HCT116 (cell line): ENCODE measurements at regions not wholly inside any gene's neighbourhood (a gene's known extent, or its start where the extent isn't known, plus 50 kb on each side); places are given as distances from the start of the nearest gene placed in this dataset.

ENCODE experiments used
- ATAC-seq: fragments of 200-7000 bp; cut with Tn5 transposase; 2 replicates; pipeline ENCODE4 v1.9.1; 2020; ENCODE audit warnings: mild to moderate bottlenecking, moderate library complexity
- BruUV-seq: library from RNA; stranded (reverse); fragments of 400-500 nt; replicated peaks from 2 replicates; lab custom pipeline; 2021; lab: Mats Ljungman, UMichigan
- CTCF ChIA-PET: fragments of 300-600 bp; sonication (Branson Sonifier 250); formaldehyde crosslinking; loops from one replicate; lab custom pipeline; 2021; ENCODE audit warnings: antibody characterized with exemption; lab: Charles Lee
- POLR2A ChIA-PET: fragments of 300-600, 350-600 bp; sonication (Branson Sonifier 250); formaldehyde crosslinking; loops from one replicate; lab custom pipeline; 2021; ENCODE audit warnings: antibody characterized with exemption; lab: Charles Lee
- RAD21 ChIA-PET, 2 experiments: fragments of 300-600 bp; sonication (Branson Sonifier 250); formaldehyde crosslinking; loops; one replicate each; lab custom pipeline; 2023; ENCODE audit warnings: low total read pairs in 2 of 2; ENCODE audit not compliant: uncharacterized antibody in 2 of 2, unreplicated experiment in 2 of 2, low non-redundant PET in 1 of 2; lab: Charles Lee
- DNase-seq: peaks from one replicate; pipeline ENCODE4 v3.0.0-alpha.2; 2010; ENCODE audit warnings: low read depth, low spot score
- H2AFZ ChIP-seq: fragments of 200-600 bp; shearing (Covaris generic), sonication (generic); 2 replicates; pipeline ENCODE4 v1.6.1; 2017; ENCODE audit warnings: low read depth, mixed run types, mixed read lengths, antibody characterized with exemption, low read length; ENCODE audit not compliant: poor library complexity, severe bottlenecking
- H3K27ac ChIP-seq: 2 replicates; pipeline ENCODE4 v1.5.1; 2012; ENCODE audit warnings: low read depth, low read length
- H3K27me3 ChIP-seq: fragments of 200-600 bp; sonication (generic); 2 replicates; pipeline ENCODE4 v1.6.1; 2016; ENCODE audit warnings: mixed run types, low read length, mixed read lengths; ENCODE audit not compliant: insufficient read depth
- H3K36me3 ChIP-seq, 2 experiments: fragments of 200-500 bp in 1 of 2; fragments of 200-600 bp in 1 of 2; sonication (Bioruptor generic) in 1 of 2; sonication (generic) in 1 of 2; 2 replicates each; pipeline versions ENCODE4 v1.5.1 to v1.6.1; 2014 to 2016; ENCODE audit warnings: low read length in 2 of 2, inconsistent platforms in 1 of 2, mixed read lengths in 1 of 2, mixed run types in 1 of 2; ENCODE audit not compliant: insufficient read depth in 2 of 2, control insufficient read depth in 1 of 2
- H3K4me1 ChIP-seq, 2 experiments: fragments of 200-600 bp in 1 of 2; sonication (generic) in 1 of 2; 2 replicates each; pipeline versions ENCODE4 v1.5.1 to v1.6.1; 2012 to 2017; ENCODE audit warnings: low read length in 2 of 2, inconsistent platforms in 1 of 2, mild to moderate bottlenecking in 1 of 2, mixed read lengths in 1 of 2, mixed run types in 1 of 2, moderate library complexity in 1 of 2; ENCODE audit not compliant: insufficient read depth in 2 of 2, control insufficient read depth in 1 of 2
- H3K4me2 ChIP-seq: fragments of 200-600 bp; sonication (generic); 2 replicates; pipeline ENCODE4 v1.6.1; 2017; ENCODE audit warnings: mixed run types, low read length, mixed read lengths
- H3K4me3 ChIP-seq, 2 experiments: fragments of 200-600 bp in 1 of 2; sonication (generic) in 1 of 2; replicated peaks in 1 of 2; 2 replicates each; pipeline ENCODE4 v1.5.1; 2011 to 2016; ENCODE audit warnings: low read length in 2 of 2, control low read depth in 1 of 2, low read depth in 1 of 2, mild to moderate bottlenecking in 1 of 2, mixed read lengths in 1 of 2, mixed run types in 1 of 2
- H3K79me2 ChIP-seq: fragments of 200-600 bp; sonication (generic); 2 replicates; pipeline ENCODE4 v1.6.1; 2017; ENCODE audit warnings: mild to moderate bottlenecking, mixed run types, low read length, moderate library complexity, mixed read lengths; ENCODE audit not compliant: insufficient read depth
- H3K9ac ChIP-seq: fragments of 200-600 bp; sonication (generic); 2 replicates; pipeline ENCODE4 v1.6.1; 2016; ENCODE audit warnings: low read length, mixed read lengths
- H3K9me2 ChIP-seq: fragments of 200-600 bp; sonication (generic), shearing (Covaris generic); 2 replicates; pipeline ENCODE4 v1.6.1; 2017; ENCODE audit warnings: mixed run types, mild to moderate bottlenecking, moderate library complexity; ENCODE audit not compliant: insufficient read depth
- H3K9me3 ChIP-seq, 2 experiments: fragments of 200-500 bp in 1 of 2; fragments of 200-600 bp in 1 of 2; sonication (Bioruptor generic) in 1 of 2; sonication (generic) in 1 of 2; 2 replicates each; pipeline ENCODE4 v1.6.1; 2014 to 2017; ENCODE audit warnings: low read length in 2 of 2, mixed read lengths in 2 of 2, inconsistent platforms in 1 of 2, low read depth in 1 of 2, mild to moderate bottlenecking in 1 of 2, mixed run types in 1 of 2, moderate library complexity in 1 of 2; ENCODE audit not compliant: control insufficient read depth in 1 of 2, insufficient read depth in 1 of 2
- H4K20me1 ChIP-seq: fragments of 200-600 bp; sonication (generic), shearing (Covaris generic); 2 replicates; pipeline ENCODE4 v1.6.1; 2017; ENCODE audit warnings: mixed run types, mild to moderate bottlenecking, moderate library complexity; ENCODE audit not compliant: insufficient read depth
- CBX3 ChIP-seq: IDR thresholded peaks from 2 replicates; pipeline ENCODE4 v1.6.1; 2012; ENCODE audit warnings: low read depth
- CEBPB ChIP-seq: IDR thresholded peaks from 2 replicates; pipeline ENCODE4 v1.6.1; 2012; ENCODE audit warnings: low read depth
- EGR1 ChIP-seq: IDR thresholded peaks from 2 replicates; pipeline ENCODE4 v1.6.1; 2012; ENCODE audit warnings: low read depth
- ELF1 ChIP-seq: IDR thresholded peaks from 2 replicates; pipeline ENCODE4 v1.6.1; 2012; ENCODE audit warnings: low read depth, borderline replicate concordance
- EZH2 ChIP-seq: fragments of 200-600 bp; sonication (generic); IDR thresholded peaks from 2 replicates; pipeline ENCODE4 v1.6.1; 2017; ENCODE audit warnings: antibody characterized with exemption, mixed run types
- EZH2phosphoT487 ChIP-seq: fragments of 200-600 bp; IDR thresholded peaks from 2 replicates; pipeline ENCODE4 v1.6.1; 2018; ENCODE audit warnings: antibody characterized with exemption, borderline replicate concordance
- JUND ChIP-seq: IDR thresholded peaks from 2 replicates; pipeline ENCODE4 v1.6.1; 2012
- POLR2A ChIP-seq: IDR thresholded peaks from 2 replicates; pipeline ENCODE4 v1.7.0; 2011; ENCODE audit warnings: borderline replicate concordance; ENCODE audit not compliant: insufficient read depth, insufficient read length; ENCODE audit errors: extremely low read depth
- POLR2AphosphoS5 ChIP-seq: IDR thresholded peaks from 2 replicates; pipeline ENCODE4 v1.6.1; 2011; ENCODE audit warnings: mild to moderate bottlenecking, low read depth, low read length, moderate library complexity
- RAD21 ChIP-seq: IDR thresholded peaks from 2 replicates; pipeline ENCODE4 v1.6.1; 2012; ENCODE audit warnings: low read depth, mild to moderate bottlenecking
- SP1 ChIP-seq: IDR thresholded peaks from 2 replicates; pipeline ENCODE4 v1.6.1; 2012; ENCODE audit warnings: low read depth
- SRF ChIP-seq: IDR thresholded peaks from 2 replicates; pipeline ENCODE4 v1.6.1; 2012; ENCODE audit warnings: low read depth
- TCF7L2 ChIP-seq: IDR thresholded peaks from 2 replicates; pipeline ENCODE4 v1.7.0; 2011; ENCODE audit warnings: borderline replicate concordance, inconsistent platforms; ENCODE audit not compliant: insufficient read depth, insufficient read length; ENCODE audit errors: extremely low read depth
- YY1 ChIP-seq: IDR thresholded peaks from 2 replicates; pipeline ENCODE4 v1.6.1; 2011; ENCODE audit warnings: low read length, low read depth, moderate library complexity, mild to moderate bottlenecking; ENCODE audit not compliant: insufficient replicate concordance; ENCODE audit errors: extremely low read depth
- ZNF274 ChIP-seq: fragments of 200-500 bp; sonication (Bioruptor generic); IDR thresholded peaks from 2 replicates; pipeline ENCODE4 v1.6.1; 2014; ENCODE audit warnings: mild to moderate bottlenecking, low read depth, low read length, inconsistent platforms
- intact Hi-C: fragments of 100-400 bp; cut with micrococcal nuclease; formaldehyde crosslinking; loops from 2 replicates; pipeline ENCODE4 v1.10.0; 2022
- TF ChIP-seq, protein P1 (sequence below): IDR thresholded peaks from 2 replicates; pipeline ENCODE4 v1.6.1; 2011; ENCODE audit warnings: mild to moderate bottlenecking, low read length, moderate library complexity; ENCODE audit not compliant: insufficient replicate concordance; ENCODE audit errors: extremely low read depth

DNA sequence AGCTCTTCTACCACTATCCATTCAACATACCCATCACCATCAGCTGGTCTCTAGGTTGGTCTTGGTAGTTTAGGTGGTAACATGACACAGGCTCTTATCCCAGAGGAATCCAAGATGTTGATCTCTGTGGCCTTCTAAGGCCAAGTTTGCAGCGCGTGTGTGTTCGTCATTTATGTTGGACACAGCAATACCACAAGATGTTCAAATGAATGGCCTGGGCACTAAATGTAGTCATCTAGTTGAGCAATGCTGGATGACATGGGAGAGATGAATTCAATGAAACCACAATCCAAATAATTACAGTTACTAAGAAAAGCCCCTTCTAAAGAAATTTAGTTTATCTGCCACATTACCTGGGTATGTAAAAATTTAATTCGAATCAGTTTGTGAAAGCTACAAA is 292.4 kb downstream of the MRPS30 start:
- H2AFZ ChIP-seq, result no peak overlapping the region
- POLR2A ChIA-PET, result no interaction called here
- no peaks in the 10 kb centered on the region for H3K9me3 ChIP-seq
- RAD21 ChIA-PET, result no interaction called here
- no peak overlapping the region for H3K4me3 ChIP-seq
- no peaks in the 10 kb centered on the region for H3K9me2 ChIP-seq
- BruUV-seq, result no TSS peak
- TF ChIP-seq ELF1, result no peak
- TF ChIP-seq JUND, result no peak
- TF ChIP-seq CEBPB, result no peak
- TF ChIP-seq SP1, result no peak
- TF ChIP-seq RAD21, result no peak
- TF ChIP-seq, protein P1, sequence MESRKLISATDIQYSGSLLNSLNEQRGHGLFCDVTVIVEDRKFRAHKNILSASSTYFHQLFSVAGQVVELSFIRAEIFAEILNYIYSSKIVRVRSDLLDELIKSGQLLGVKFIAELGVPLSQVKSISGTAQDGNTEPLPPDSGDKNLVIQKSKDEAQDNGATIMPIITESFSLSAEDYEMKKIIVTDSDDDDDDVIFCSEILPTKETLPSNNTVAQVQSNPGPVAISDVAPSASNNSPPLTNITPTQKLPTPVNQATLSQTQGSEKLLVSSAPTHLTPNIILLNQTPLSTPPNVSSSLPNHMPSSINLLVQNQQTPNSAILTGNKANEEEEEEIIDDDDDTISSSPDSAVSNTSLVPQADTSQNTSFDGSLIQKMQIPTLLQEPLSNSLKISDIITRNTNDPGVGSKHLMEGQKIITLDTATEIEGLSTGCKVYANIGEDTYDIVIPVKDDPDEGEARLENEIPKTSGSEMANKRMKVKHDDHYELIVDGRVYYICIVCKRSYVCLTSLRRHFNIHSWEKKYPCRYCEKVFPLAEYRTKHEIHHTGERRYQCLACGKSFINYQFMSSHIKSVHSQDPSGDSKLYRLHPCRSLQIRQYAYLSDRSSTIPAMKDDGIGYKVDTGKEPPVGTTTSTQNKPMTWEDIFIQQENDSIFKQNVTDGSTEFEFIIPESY, result no peak
- TF ChIP-seq EGR1, result no peak
- TF ChIP-seq SRF, result no peak
- TF ChIP-seq EZH2phosphoT487, result no peak
- TF ChIP-seq POLR2A, result no peak
- TF ChIP-seq CBX3, result no peak
- TF ChIP-seq ZNF274, result no peak
- TF ChIP-seq POLR2AphosphoS5, result no peak
- TF ChIP-seq EZH2, result no peak
- TF ChIP-seq TCF7L2, result no peak
- TF ChIP-seq YY1, result no peak
- TF ChIP-seq, all 23 proteins: peak for 0
- H4K20me1 ChIP-seq, result no peaks in the 10 kb centered on the region
- intact Hi-C loops, result no loop called here
- no peak overlapping the region for H3K27ac ChIP-seq
- ATAC-seq, result no peak
- no peaks in the 10 kb centered on the region for H3K36me3 ChIP-seq
- no peak overlapping the region for H3K9ac ChIP-seq
- no peaks in the 10 kb centered on the region for H3K79me2 ChIP-seq
- CTCF ChIA-PET, result no interaction called here
- no peak overlapping the region for H3K4me2 ChIP-seq
- H3K27me3 ChIP-seq, result no peaks in the 10 kb centered on the region
- DNase-seq, result no peak
- no peaks in the 10 kb centered on the region for H3K4me1 ChIP-seq
